Skeletal muscle cell (primary cell): ENCODE measurements at regions not wholly inside any gene's neighbourhood (a gene's known extent, or its start where the extent isn't known, plus 50 kb on each side); places are given as distances from the start of the nearest gene placed in this dataset.
A peak's percentile ranks its signal among the peaks of the same experiment; 100 is the strongest.
"Not testable (repeated sequence)": the region's sequence is repeated elsewhere in the genome, so short reads cannot be mapped to it uniquely, and the experiment has no call there.

ENCODE experiments used
- DNase-seq: peaks from one replicate; pipeline ENCODE4 v3.0.0-alpha.2; 2010; ENCODE audit warnings: low read depth
- H3K4me3 ChIP-seq: 2 replicates; pipeline ENCODE4 v1.5.1; 2011; ENCODE audit warnings: low read depth, mild to moderate bottlenecking, control low read depth, low read length, moderate library complexity

GRCh38 chr6:4374216-4374615, 238.8 kb upstream of the ECI2 start:
- no peak for DNase-seq

GRCh38 chr6:4372866-4373265, 237.5 kb upstream of the ECI2 start:
- H3K4me3 ChIP-seq = no peak overlapping the region

More at GRCh38 chr6:4374216-4374615, 238.8 kb upstream of the ECI2 start:
- no peak overlapping the region for H3K4me3 ChIP-seq

GRCh38 chr6:4371207-4371921, 236.0 kb upstream of the ECI2 start:
- DNase-seq = peak; percentile 71

More at GRCh38 chr6:4372866-4373265, 237.5 kb upstream of the ECI2 start:
- DNase-seq = no peak

GRCh38 chr6:4370066-4370465, 234.7 kb upstream of the ECI2 start:
- H3K4me3 ChIP-seq = no peak overlapping the region
- peak; percentile 94 for DNase-seq

More at GRCh38 chr6:4371207-4371921, 236.0 kb upstream of the ECI2 start:
- no peak overlapping the region for H3K4me3 ChIP-seq

- DNase-seq = peak; percentile 73
These were observed 234.2 kb upstream of the ECI2 start for GRCh38 chr6:4369616-4370015.

GRCh38 chr6:4368649-4369048, 233.3 kb upstream of the ECI2 start:
- no peak for DNase-seq
- no peak overlapping the region for H3K4me3 ChIP-seq

More at GRCh38 chr6:4369616-4370015, 234.2 kb upstream of the ECI2 start:
- H3K4me3 ChIP-seq = peak overlapping the region; percentile 15

GRCh38 chr6:4367643-4368042, 232.3 kb upstream of the ECI2 start:
- no peak for DNase-seq
- H3K4me3 ChIP-seq = no peak overlapping the region

- DNase-seq = no peak
These were observed 231.4 kb upstream of the ECI2 start for GRCh38 chr6:4366635-4367395.

GRCh38 chr6:4365686-4366085, 230.3 kb upstream of the ECI2 start:
- no peak for DNase-seq
- H3K4me3 ChIP-seq = no peak overlapping the region

More at GRCh38 chr6:4366635-4367395, 231.4 kb upstream of the ECI2 start:
- H3K4me3 ChIP-seq = no peak overlapping the region

GRCh38 chr6:4364711-4365110, 229.3 kb upstream of the ECI2 start:
- DNase-seq = no peak

GRCh38 chr6:4364172-4364571, 228.8 kb upstream of the ECI2 start:
- no peak overlapping the region for H3K4me3 ChIP-seq
- DNase-seq = no peak

More at GRCh38 chr6:4364711-4365110, 229.3 kb upstream of the ECI2 start:
- H3K4me3 ChIP-seq = no peak overlapping the region

GRCh38 chr6:4363656-4364055, 228.3 kb upstream of the ECI2 start:
- H3K4me3 ChIP-seq = no peak overlapping the region
- no peak for DNase-seq

GRCh38 chr6:4362326-4362725, 227.0 kb upstream of the ECI2 start:
- no peak for DNase-seq
- H3K4me3 ChIP-seq = no peak overlapping the region

- DNase-seq = no peak
- no peak overlapping the region for H3K4me3 ChIP-seq
These were observed 225.5 kb upstream of the ECI2 start for GRCh38 chr6:4360920-4361319.

GRCh38 chr6:4359108-4359730, 223.8 kb upstream of the ECI2 start:
- DNase-seq = no peak
- H3K4me3 ChIP-seq = no peak overlapping the region

- no peak overlapping the region for H3K4me3 ChIP-seq
- peak; percentile 100 for DNase-seq
These were observed 223.2 kb upstream of the ECI2 start for GRCh38 chr6:4358414-4359107.

- DNase-seq, H3K4me3 ChIP-seq: not testable (repeated sequence)
These were observed 222.3 kb upstream of the ECI2 start for GRCh38 chr6:4357660-4358152.

GRCh38 chr6:4356899-4357659, 221.7 kb upstream of the ECI2 start:
- no peak overlapping the region for H3K4me3 ChIP-seq
- DNase-seq = no peak

- DNase-seq = peak; percentile 86
These were observed 219.9 kb upstream of the ECI2 start for GRCh38 chr6:4355241-4355640.

More at GRCh38 chr6:4355241-4355640, 219.9 kb upstream of the ECI2 start:
- no peak overlapping the region for H3K4me3 ChIP-seq
